ENCODE measurements at regions not wholly inside any gene's neighbourhood (a gene's known extent, or its start where the extent isn't known, plus 50 kb on each side); places are given as distances from the start of the nearest gene placed in this dataset.

DNA sequence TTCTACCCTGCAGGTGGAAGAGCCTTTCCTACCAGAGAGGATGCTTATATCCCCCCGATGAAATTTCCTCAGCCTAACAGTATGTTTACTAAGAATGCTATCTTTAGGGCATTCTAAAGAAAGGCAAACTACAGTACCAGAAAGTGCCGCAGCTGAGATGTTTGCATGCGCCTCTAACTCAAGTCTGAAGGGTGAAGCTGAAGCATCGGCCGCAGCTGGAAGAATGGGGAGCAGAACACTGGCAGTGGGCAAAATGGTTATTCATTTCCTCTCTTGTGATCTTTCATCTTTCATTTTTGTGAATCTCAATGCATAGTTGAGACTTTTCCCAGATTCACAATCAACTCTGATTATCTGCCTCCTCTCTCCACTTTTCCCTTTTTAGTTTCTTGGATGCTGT is 648.2 kb upstream of the ZEB2 start:
- TF ChIP-seq PATZ1 (CRISPR knock-in tag; IDR thresholded peaks at IDR 0.05; ENCODE audit: borderline replicate concordance) (no peak), CREB5 (CRISPR knock-in tag; IDR thresholded peaks at IDR 0.05; ENCODE audit: low read depth) (no peak), RARB (CRISPR knock-in tag; IDR thresholded peaks at IDR 0.05) (no peak), GLIS3 (CRISPR knock-in tag; IDR thresholded peaks at IDR 0.05) (no peak), CSRNP3 (CRISPR knock-in tag; IDR thresholded peaks at IDR 0.05) (no peak), ISL1 (CRISPR knock-in tag; IDR thresholded peaks at IDR 0.05) (no peak), ZNF8 (CRISPR knock-in tag; IDR thresholded peaks at IDR 0.05) (no peak), BACH2 (CRISPR knock-in tag; IDR thresholded peaks at IDR 0.05; ENCODE audit: borderline replicate concordance) (no peak)
